H9 (cell line): ENCODE measurements at regions not wholly inside any gene's neighbourhood (a gene's known extent, or its start where the extent isn't known, plus 50 kb on each side); places are given as distances from the start of the nearest gene placed in this dataset.

Experiments used
- DNase-seq: peaks from one replicate; pipeline ENCODE4 v3.0.0-alpha.2; 2017
- H2AFZ ChIP-seq: one replicate; pipeline ENCODE4 v1.6.1; 2013; ENCODE audit warnings: mild to moderate bottlenecking, low read length, control low read depth, moderate library complexity
- H2AK5ac ChIP-seq: 2 replicates; pipeline ENCODE4 v1.6.1; 2013; ENCODE audit warnings: low read length, control low read depth, mixed read lengths; ENCODE audit not compliant: insufficient read length
- H2BK120ac ChIP-seq: one replicate; pipeline ENCODE4 v1.6.1; 2013; ENCODE audit warnings: low read depth, mild to moderate bottlenecking, low read length, control low read depth, inconsistent platforms; ENCODE audit not compliant: poor library complexity, severe bottlenecking
- H2BK12ac ChIP-seq: 2 replicates; pipeline ENCODE4 v1.6.1; 2013; ENCODE audit warnings: low read length, control low read depth, mixed read lengths, low read depth; ENCODE audit not compliant: insufficient read length
- H2BK15ac ChIP-seq: 2 replicates; pipeline ENCODE4 v1.6.1; 2013; ENCODE audit warnings: low read depth, low read length, control low read depth
- H2BK20ac ChIP-seq: one replicate; pipeline ENCODE4 v1.6.1; 2013; ENCODE audit warnings: low read depth, mild to moderate bottlenecking, low read length, control low read depth, inconsistent platforms; ENCODE audit not compliant: poor library complexity, severe bottlenecking
- H2BK5ac ChIP-seq: 2 replicates; pipeline ENCODE4 v1.6.1; 2013; ENCODE audit warnings: low read length, control low read depth, mixed read lengths; ENCODE audit not compliant: insufficient read length
- H3K14ac ChIP-seq: 2 replicates; pipeline ENCODE4 v1.6.1; 2013; ENCODE audit warnings: low read length, control low read depth; ENCODE audit not compliant: insufficient read depth
- H3K18ac ChIP-seq: 2 replicates; pipeline ENCODE4 v1.6.1; 2013; ENCODE audit warnings: low read depth, mild to moderate bottlenecking, mixed read lengths, low read length, control low read depth; ENCODE audit not compliant: insufficient read length
- H3K23ac ChIP-seq: 2 replicates; pipeline ENCODE4 v1.6.1; 2013; ENCODE audit warnings: low read length, control low read depth, mixed read lengths, low read depth; ENCODE audit not compliant: insufficient read length
- H3K23me2 ChIP-seq: 2 replicates; pipeline ENCODE4 v1.6.1; 2013; ENCODE audit warnings: low read depth, mild to moderate bottlenecking, mixed read lengths, low read length, control low read depth; ENCODE audit not compliant: insufficient read length, poor library complexity, severe bottlenecking
- H3K27ac ChIP-seq: 2 replicates; pipeline ENCODE4 v1.5.1; 2013; ENCODE audit warnings: low read length, control low read depth, mixed read lengths, low read depth; ENCODE audit not compliant: insufficient read length
- H3K27me3 ChIP-seq: 2 replicates; pipeline ENCODE4 v1.6.1; 2013; ENCODE audit warnings: low read length, control low read depth, inconsistent platforms; ENCODE audit not compliant: insufficient read depth
- H3K4ac ChIP-seq: 2 replicates; pipeline ENCODE4 v1.6.1; 2013; ENCODE audit warnings: low read depth, mild to moderate bottlenecking, control low read depth, inconsistent platforms, low read length, moderate library complexity
- H3K4me1 ChIP-seq: 2 replicates; pipeline ENCODE4 v1.6.1; 2013; ENCODE audit warnings: low read length, control low read depth, inconsistent platforms; ENCODE audit not compliant: insufficient read depth
- H3K4me2 ChIP-seq: 2 replicates; pipeline ENCODE4 v1.6.1; 2013; ENCODE audit warnings: low read length, control low read depth, mixed read lengths; ENCODE audit not compliant: insufficient read length, insufficient read depth
- H3K56ac ChIP-seq: 2 replicates; pipeline ENCODE4 v1.6.1; 2013; ENCODE audit warnings: low read depth, mild to moderate bottlenecking, mixed read lengths, low read length, control low read depth; ENCODE audit not compliant: insufficient read length
- H3K79me1 ChIP-seq: 2 replicates; pipeline ENCODE4 v1.6.1; 2013; ENCODE audit warnings: low read depth, mild to moderate bottlenecking, moderate library complexity, low read length, control low read depth, inconsistent platforms; ENCODE audit not compliant: insufficient read depth, poor library complexity, severe bottlenecking
- H3K79me2 ChIP-seq: 2 replicates; pipeline ENCODE4 v1.6.1; 2013; ENCODE audit warnings: low read length, control low read depth, inconsistent platforms; ENCODE audit not compliant: insufficient read depth
- H3K9ac ChIP-seq: 2 replicates; pipeline ENCODE4 v1.6.1; 2013; ENCODE audit warnings: low read length, control low read depth, mixed read lengths; ENCODE audit not compliant: insufficient read length; ENCODE audit errors: extremely low read depth
- H3K9me3 ChIP-seq: one replicate; pipeline ENCODE4 v1.6.1; 2013; ENCODE audit warnings: low read depth, low read length, inconsistent platforms; ENCODE audit not compliant: control insufficient read depth
- H3T11ph ChIP-seq: one replicate; pipeline ENCODE4 v1.6.1; 2013; ENCODE audit warnings: mild to moderate bottlenecking, low read length, control low read depth, inconsistent platforms
- H4K20me1 ChIP-seq: one replicate; pipeline ENCODE4 v1.6.1; 2013; ENCODE audit not compliant: control insufficient read depth, insufficient read length, insufficient read depth
- H4K5ac ChIP-seq: 2 replicates; pipeline ENCODE4 v1.6.1; 2013; ENCODE audit warnings: low read depth, mild to moderate bottlenecking, mixed read lengths, low read length, control low read depth; ENCODE audit not compliant: insufficient read length
- H4K8ac ChIP-seq: replicated peaks from 2 replicates; pipeline ENCODE4 v1.6.1; 2013; ENCODE audit warnings: low read length, control low read depth, mixed read lengths, low read depth; ENCODE audit not compliant: insufficient read length
- H4K91ac ChIP-seq: 2 replicates; pipeline ENCODE4 v1.6.1; 2013; ENCODE audit warnings: low read depth, mild to moderate bottlenecking, moderate library complexity, mixed read lengths, low read length, control low read depth; ENCODE audit not compliant: insufficient read length
- H3K27ac Mint-ChIP-seq, 3 experiments: 2 replicates in 2 of 3; 3 replicates in 1 of 3; pipeline ENCODE4 v1.8.0; 2020 to 2021; ENCODE audit warnings: mixed read lengths in 3 of 3, mild to moderate bottlenecking in 1 of 3, moderate library complexity in 1 of 3
- H3K27me3 Mint-ChIP-seq: 2 replicates; pipeline ENCODE4 v1.8.0; 2021; ENCODE audit warnings: low read depth, mild to moderate bottlenecking, moderate library complexity, mixed read lengths
- H3K36me3 Mint-ChIP-seq, 3 experiments: 2 replicates in 2 of 3; 3 replicates in 1 of 3; pipeline ENCODE4 v1.8.0; 2020 to 2021; ENCODE audit warnings: low read depth in 3 of 3, mixed read lengths in 3 of 3; ENCODE audit not compliant: insufficient read depth in 1 of 3
- H3K4me1 Mint-ChIP-seq, 2 experiments: 2 replicates each; pipeline ENCODE4 v1.8.0; 2020; ENCODE audit warnings: mixed read lengths in 2 of 2
- H3K4me3 Mint-ChIP-seq, 2 experiments: 2 replicates in 1 of 2; 3 replicates in 1 of 2; pipeline ENCODE4 v1.8.0; 2020 to 2021; ENCODE audit warnings: mild to moderate bottlenecking in 2 of 2, mixed read lengths in 2 of 2, moderate library complexity in 1 of 2
- H3K9me3 Mint-ChIP-seq, 2 experiments: 2 replicates in 1 of 2; 3 replicates in 1 of 2; pipeline ENCODE4 v1.8.0; 2020; ENCODE audit warnings: mild to moderate bottlenecking in 2 of 2, mixed read lengths in 2 of 2, moderate library complexity in 1 of 2
- CTCF ChIP-seq: fragments of 200-600 bp; sonication (generic); conservative IDR thresholded peaks from 3 replicates; pipeline ENCODE4 v1.8.0; 2021; ENCODE audit warnings: antibody characterized with exemption, mild to moderate bottlenecking
- WGBS: extraction: QIAGEN DNeasy Blood & Tissue Kit; methylation state at CpG from one replicate; pipeline ENCODE4 v1.1.7; 2013; ENCODE audit warnings: missing lambda C conversion rate, low lambda C conversion rate, mixed read lengths; ENCODE audit not compliant: insufficient read length; ENCODE audit errors: extremely low coverage; 5-methylcytosine and 5-hydroxymethylcytosine counted together

GRCh38 chr1:245041058-245041698 is 113.6 kb upstream of the KIF26B start:
- Histone ChIP-seq H2BK20ac (no peak overlapping the region), H3K9me3 (no peaks in the 10 kb centered on the region), H3K27me3 (no peaks in the 10 kb centered on the region), H3K27ac (no peak overlapping the region), H3K79me2 (no peaks in the 10 kb centered on the region), H4K91ac (no peak overlapping the region), H3K56ac (no peak overlapping the region), H3K14ac (no peak overlapping the region), H3K18ac (no peak overlapping the region), H2BK5ac (no peak overlapping the region), H3K4me2 (no peak overlapping the region), H3T11ph (no peak overlapping the region), H3K4me1 (peaks cover 4% of the 10 kb centered on the region; the same call in 1 of the 2 replicates), H2BK15ac (no peak overlapping the region), H3K23ac (no peak overlapping the region), H4K5ac (no peak overlapping the region), H2BK120ac (no peak overlapping the region), H3K23me2 (no peaks in the 10 kb centered on the region), H3K9ac (no peak overlapping the region), H4K20me1 (no peaks in the 10 kb centered on the region), H3K79me1 (no peaks in the 10 kb centered on the region), H2AFZ (no peak overlapping the region), H2BK12ac (no peak overlapping the region), H4K8ac (no peak overlapping the region), H3K4ac (no peak overlapping the region), H2AK5ac (no peak overlapping the region)
- DNase-seq: no peak
- Mint-ChIP-seq H3K27me3 (no peaks in the 10 kb centered on the region), H3K9me3 (no peaks in the 10 kb centered on the region; a peak in 1 of 5 replicates), H3K27ac (peak overlapping the region in 1 of 3 experiments; percentile 38; a peak in 2 of 7 replicates), H3K4me1 (peaks cover 11 to 25% of the 10 kb centered on the region in 2 experiments), H3K36me3 (no peaks in the 10 kb centered on the region), H3K4me3 (peak overlapping the region in 1 of 2 experiments; percentile 0; a peak in 1 of 5 replicates)
- TF ChIP-seq CTCF: peak; percentile 20; the same call in 2 of the 3 replicates
- WGBS: 100% methylated on average over 2 of the region's 9 CpGs
